Frontal cortex (tissue), 3 donors: ENCODE measurements at regions not wholly inside any gene's neighbourhood (a gene's known extent, or its start where the extent isn't known, plus 50 kb on each side); places are given as distances from the start of the nearest gene placed in this dataset.
A peak's percentile ranks its signal among the peaks of the same experiment; 100 is the strongest.
"Not testable (repeated sequence)": the region's sequence is repeated elsewhere in the genome, so short reads cannot be mapped to it uniquely, and the experiment has no call there.

Experiments
- DNase-seq, 2 donors: peaks; one replicate each; pipeline ENCODE4 v3.0.0; 2012; ENCODE audit warnings: low spot score in 2 of 2
- FAIRE-seq: peaks from 2 replicates; lab custom pipeline; 2012; peaks lifted over from hg19 to GRCh38; lab: Jason Lieb, UNC
- donor health status: control.
- donor health status: control.
- donor health status: control.

- no peak for DNase-seq
- FAIRE-seq, result no peak
These were observed 480.2 kb upstream of the ERCC4 start for GRCh38 chr16:13439766-13440165.

- DNase-seq (no peak), FAIRE-seq (no peak)
These were observed 478.3 kb upstream of the ERCC4 start for GRCh38 chr16:13441675-13442074.

GRCh38 chr16:13448346-13448745 lies 471.6 kb upstream of the ERCC4 start:
- DNase-seq (no peak), FAIRE-seq (no peak)

- FAIRE-seq, result no peak
- no peak for DNase-seq
These were observed 466.6 kb upstream of the ERCC4 start for GRCh38 chr16:13453325-13453724.

GRCh38 chr16:13453938-13454553 lies 465.9 kb upstream of the ERCC4 start:
- FAIRE-seq, result no peak

GRCh38 chr16:13463619-13464018 lies 456.3 kb upstream of the ERCC4 start:
- DNase-seq (no peak), FAIRE-seq (no peak)

More at GRCh38 chr16:13453938-13454553, 465.9 kb upstream of the ERCC4 start:
- peak in 1 of 2 donors; percentile 11 for DNase-seq

GRCh38 chr16:13471036-13471435 lies 448.9 kb upstream of the ERCC4 start:
- FAIRE-seq (no peak), DNase-seq (no peak)

- no peak for FAIRE-seq
- no peak for DNase-seq
These were observed 441.0 kb upstream of the ERCC4 start for GRCh38 chr16:13478991-13479390.

- no peak for FAIRE-seq
- DNase-seq, result no peak
These were observed 440.4 kb upstream of the ERCC4 start for GRCh38 chr16:13479549-13479948.

GRCh38 chr16:13480801-13481200 lies 439.2 kb upstream of the ERCC4 start:
- FAIRE-seq, result no peak
- no peak for DNase-seq

- FAIRE-seq, result no peak
- no peak for DNase-seq
These were observed 436.8 kb upstream of the ERCC4 start for GRCh38 chr16:13483121-13483520.

GRCh38 chr16:13489416-13489815 lies 430.5 kb upstream of the ERCC4 start:
- not testable (repeated sequence) for DNase-seq, FAIRE-seq

GRCh38 chr16:13492046-13492445 lies 427.9 kb upstream of the ERCC4 start:
- FAIRE-seq, result no peak
- no peak for DNase-seq

- DNase-seq (no peak), FAIRE-seq (no peak)
These were observed 415.9 kb upstream of the ERCC4 start for GRCh38 chr16:13503960-13504635.

GRCh38 chr16:13507530-13507929 lies 412.4 kb upstream of the ERCC4 start:
- FAIRE-seq, result no peak
- DNase-seq, result no peak

GRCh38 chr16:13510425-13511151 lies 409.4 kb upstream of the ERCC4 start:
- FAIRE-seq (no peak), DNase-seq (no peak)

GRCh38 chr16:13517841-13518240 lies 402.1 kb upstream of the ERCC4 start:
- no peak for FAIRE-seq

GRCh38 chr16:13519871-13520270 lies 400.1 kb upstream of the ERCC4 start:
- FAIRE-seq, result no peak
- no peak for DNase-seq

More at GRCh38 chr16:13517841-13518240, 402.1 kb upstream of the ERCC4 start:
- no peak for DNase-seq

GRCh38 chr16:13521356-13521755 lies 398.6 kb upstream of the ERCC4 start:
- no peak for DNase-seq
- no peak for FAIRE-seq

GRCh38 chr16:13527332-13527731 lies 392.6 kb upstream of the ERCC4 start:
- DNase-seq, result no peak

GRCh38 chr16:13528691-13529090 lies 391.3 kb upstream of the ERCC4 start:
- FAIRE-seq, result no peak
- DNase-seq, result no peak

More at GRCh38 chr16:13527332-13527731, 392.6 kb upstream of the ERCC4 start:
- no peak for FAIRE-seq
